OCI-LY7 (cell line): ENCODE measurements at regions not wholly inside any gene's neighbourhood (a gene's known extent, or its start where the extent isn't known, plus 50 kb on each side); places are given as distances from the start of the nearest gene placed in this dataset.

Experiments
- BruUV-seq: library from RNA; stranded (reverse); fragments of 400-500 nt; replicated peaks from 2 replicates; lab custom pipeline; 2021; lab: Mats Ljungman, UMichigan
- CTCF ChIA-PET: fragments of 300-600 bp; sonication (Branson Sonifier 250); formaldehyde crosslinking; loops from one replicate; lab custom pipeline; 2022; ENCODE audit warnings: antibody characterized with exemption; ENCODE audit not compliant: unreplicated experiment; lab: Charles Lee
- POLR2A ChIA-PET: fragments of 300-600 bp; sonication (Branson Sonifier 250); formaldehyde crosslinking; loops from one replicate; lab custom pipeline; 2022; ENCODE audit warnings: antibody characterized with exemption; lab: Charles Lee
- DNase-seq: peaks from one replicate; pipeline ENCODE4 v3.0.0-alpha.2; 2015; ENCODE audit warnings: low spot score
- H2AFZ ChIP-seq: fragments of 200-600 bp; sonication (generic), shearing (Covaris generic); 2 replicates; pipeline ENCODE4 v1.6.1; 2014; ENCODE audit warnings: mild to moderate bottlenecking, antibody characterized with exemption, low read length, moderate library complexity
- H3K27ac ChIP-seq: fragments of 200-600 bp; sonication (generic); 2 replicates; pipeline ENCODE4 v1.5.1; 2014; ENCODE audit warnings: mixed run types, low read depth, mild to moderate bottlenecking, moderate library complexity, low read length, inconsistent platforms; ENCODE audit not compliant: poor library complexity, severe bottlenecking
- H3K36me3 ChIP-seq: fragments of 200-600 bp; sonication (generic); 2 replicates; pipeline ENCODE4 v1.6.1; 2014; ENCODE audit warnings: mild to moderate bottlenecking, antibody characterized with exemption, low read length, moderate library complexity, mixed read lengths; ENCODE audit not compliant: insufficient read depth
- H3K4me1 ChIP-seq: fragments of 200-600 bp; sonication (generic); 2 replicates; pipeline ENCODE4 v1.5.1; 2014; ENCODE audit warnings: mild to moderate bottlenecking, low read length; ENCODE audit not compliant: insufficient read depth, poor library complexity, severe bottlenecking
- H3K4me2 ChIP-seq: fragments of 200-600 bp; sonication (generic); 2 replicates; pipeline ENCODE4 v1.6.1; 2014; ENCODE audit warnings: mild to moderate bottlenecking, low read length
- H3K4me3 ChIP-seq: fragments of 200-600 bp; sonication (generic); 2 replicates; pipeline ENCODE4 v1.5.1; 2014; ENCODE audit warnings: mild to moderate bottlenecking, low read depth, low read length; ENCODE audit not compliant: poor library complexity, severe bottlenecking
- H3K79me2 ChIP-seq: fragments of 200-600 bp; sonication (generic); 2 replicates; pipeline ENCODE4 v1.6.1; 2016; ENCODE audit warnings: low read depth, mild to moderate bottlenecking, low read length, moderate library complexity, mixed read lengths; ENCODE audit not compliant: insufficient read depth
- H3K9me2 ChIP-seq: fragments of 200-600 bp; sonication (generic); 2 replicates; pipeline ENCODE4 v1.6.1; 2016; ENCODE audit warnings: mild to moderate bottlenecking, low read length, mixed read lengths; ENCODE audit not compliant: insufficient read depth
- H3K9me3 ChIP-seq: fragments of 200-600 bp; sonication (generic); 2 replicates; pipeline ENCODE4 v1.6.1; 2014; ENCODE audit warnings: mild to moderate bottlenecking, mixed run types, low read length, mixed read lengths
- H4K20me1 ChIP-seq: fragments of 200-600 bp; sonication (generic); 2 replicates; pipeline ENCODE4 v1.6.1; 2014; ENCODE audit warnings: mild to moderate bottlenecking, antibody characterized with exemption, low read length, moderate library complexity, mixed read lengths; ENCODE audit not compliant: insufficient read depth
- CTCF ChIP-seq: fragments of 200-600 bp; sonication (generic); conservative IDR thresholded peaks from 2 replicates; pipeline ENCODE4 v1.5.1; 2014; ENCODE audit warnings: mild to moderate bottlenecking, antibody characterized with exemption, low read length, moderate library complexity, mixed read lengths
- EZH2phosphoT487 ChIP-seq: fragments of 200-600 bp; sonication (generic); IDR thresholded peaks from 2 replicates; pipeline ENCODE4 v1.6.1; 2018; ENCODE audit warnings: low read depth, borderline replicate concordance, mild to moderate bottlenecking, mixed run types, antibody characterized with exemption, low read length, moderate library complexity, mixed read lengths
- intact Hi-C: fragments of 100-400 bp; cut with micrococcal nuclease; formaldehyde crosslinking; loops from one replicate; pipeline ENCODE4 v1.10.0; 2022; ENCODE audit not compliant: unreplicated experiment

GRCh38 chr3:72460205-72461174 lies 387.8 kb downstream of the SHQ1 start:
- H3K4me1 ChIP-seq: no peaks in the 10 kb centered on the region
- H3K4me3 ChIP-seq: no peak overlapping the region
- H3K79me2 ChIP-seq: no peaks in the 10 kb centered on the region
- ChIA-PET POLR2A (no interaction called here), CTCF (no interaction called here)
- no peaks in the 10 kb centered on the region for H3K9me3 ChIP-seq
- intact Hi-C loops: no loop called here
- DNase-seq: no peak
- TF ChIP-seq CTCF (no peak), EZH2phosphoT487 (no peak)
- H3K27ac ChIP-seq: no peak overlapping the region
- H3K36me3 ChIP-seq: no peaks in the 10 kb centered on the region
- no TSS peak for BruUV-seq
- H3K9me2 ChIP-seq: no peaks in the 10 kb centered on the region
- H4K20me1 ChIP-seq: no peaks in the 10 kb centered on the region
- H2AFZ ChIP-seq: no peak overlapping the region
- H3K4me2 ChIP-seq: no peak overlapping the region

- H4K20me1 ChIP-seq: no peaks in the 10 kb centered on the region
- intact Hi-C loops: no loop called here
- H3K79me2 ChIP-seq: no peaks in the 10 kb centered on the region
- ChIA-PET POLR2A (no interaction called here), CTCF (no interaction called here)
- H3K27ac ChIP-seq: no peak overlapping the region
- H3K9me3 ChIP-seq: no peaks in the 10 kb centered on the region
- no peaks in the 10 kb centered on the region for H3K36me3 ChIP-seq
- BruUV-seq: no TSS peak
- no peak overlapping the region for H3K4me2 ChIP-seq
- no peaks in the 10 kb centered on the region for H3K4me1 ChIP-seq
- H3K9me2 ChIP-seq: no peaks in the 10 kb centered on the region
- TF ChIP-seq EZH2phosphoT487 (no peak), CTCF (no peak)
- no peak overlapping the region for H2AFZ ChIP-seq
- H3K4me3 ChIP-seq: no peak overlapping the region
- no peak for DNase-seq
Observed at GRCh38 chr3:72459588-72459987, 388.7 kb downstream of the SHQ1 start.

GRCh38 chr3:72458375-72458774 lies 389.9 kb downstream of the SHQ1 start:
- BruUV-seq: no TSS peak
- no peak for DNase-seq
- Histone ChIP-seq H3K4me2 (no peak overlapping the region), H3K79me2 (no peaks in the 10 kb centered on the region), H3K9me3 (no peaks in the 10 kb centered on the region), H4K20me1 (no peaks in the 10 kb centered on the region), H3K36me3 (no peaks in the 10 kb centered on the region), H3K4me1 (no peaks in the 10 kb centered on the region), H3K27ac (no peak overlapping the region), H2AFZ (no peak overlapping the region), H3K9me2 (no peaks in the 10 kb centered on the region), H3K4me3 (no peak overlapping the region)
- TF ChIP-seq EZH2phosphoT487 (no peak), CTCF (no peak)
- POLR2A ChIA-PET: no interaction called here
- intact Hi-C loops: no loop called here
- CTCF ChIA-PET: no interaction called here
